Ovary (tissue), 3 donors: ENCODE measurements at regions not wholly inside any gene's neighbourhood (a gene's known extent, or its start where the extent isn't known, plus 50 kb on each side); places are given as distances from the start of the nearest gene placed in this dataset.

Experiments
- CTCF ChIP-seq, 3 donors: fragments of 450-650 bp in 2 of 3; fragments of 200-600 bp in 1 of 3; IDR thresholded peaks; one replicate each; pipeline versions ENCODE4 v1.5.1 to v1.8.0; 2016 to 2022; ENCODE audit warnings: antibody characterized with exemption in 3 of 3, mild to moderate bottlenecking in 1 of 3
- EP300 ChIP-seq: sonication (generic); formaldehyde crosslinking; IDR thresholded peaks from one replicate; pipeline ENCODE4 v1.6.1; 2017; ENCODE audit warnings: antibody characterized with exemption
- POLR2A ChIP-seq: fragments of 450-650 bp; IDR thresholded peaks from one replicate; pipeline ENCODE4 v1.6.1; 2017; ENCODE audit warnings: antibody characterized with exemption, mild to moderate bottlenecking, moderate library complexity
- donor health status: DM: no; HTN: no; CAD: no.

GRCh38 chr7:46007194-46007593 lies 86.1 kb upstream of the IGFBP3 start:
- TF ChIP-seq CTCF (IDR thresholded peaks at IDR 0.05) (no peak), POLR2A (no peak), EP300 (no peak)
